Activated naive CD8-positive, alpha-beta T cell (primary cell): ENCODE measurements at regions not wholly inside any gene's neighbourhood (a gene's known extent, or its start where the extent isn't known, plus 50 kb on each side); places are given as distances from the start of the nearest gene placed in this dataset.
A peak's percentile ranks its signal among the peaks of the same experiment; 100 is the strongest.
"Not testable (repeated sequence)": the region's sequence is repeated elsewhere in the genome, so short reads cannot be mapped to it uniquely, and the experiment has no call there.

Experiments used
- H3K27ac Mint-ChIP-seq: one replicate; pipeline ENCODE4 v1.8.0; 2021; ENCODE audit warnings: mixed read lengths
- H3K27me3 Mint-ChIP-seq: one replicate; pipeline ENCODE4 v1.8.0; 2021; ENCODE audit warnings: mixed read lengths
- H3K36me3 Mint-ChIP-seq: one replicate; pipeline ENCODE4 v1.8.0; 2021; ENCODE audit warnings: mixed read lengths
- H3K4me1 Mint-ChIP-seq: one replicate; pipeline ENCODE4 v1.8.0; 2021; ENCODE audit warnings: low read depth, mixed read lengths
- H3K4me3 Mint-ChIP-seq: one replicate; pipeline ENCODE4 v1.8.0; 2021; ENCODE audit warnings: mild to moderate bottlenecking, mixed read lengths
- H3K9me3 Mint-ChIP-seq: one replicate; pipeline ENCODE4 v1.8.0; 2021; ENCODE audit warnings: low read depth, mixed read lengths

- H3K27me3 Mint-ChIP-seq: no peaks in the 10 kb centered on the region
- peak overlapping the region; percentile 86 for H3K4me3 Mint-ChIP-seq
- H3K9me3 Mint-ChIP-seq: no peaks in the 10 kb centered on the region
- peaks cover 27% of the 10 kb centered on the region for H3K4me1 Mint-ChIP-seq
- H3K27ac Mint-ChIP-seq: no peak overlapping the region
- H3K36me3 Mint-ChIP-seq: no peaks in the 10 kb centered on the region
These were observed 78.5 kb upstream of the MEF2A start for GRCh38 chr15:99487337-99487730.

GRCh38 chr15:99492275-99492674 lies 73.5 kb upstream of the MEF2A start:
- no peaks in the 10 kb centered on the region for H3K9me3 Mint-ChIP-seq
- H3K27me3 Mint-ChIP-seq: no peaks in the 10 kb centered on the region
- H3K36me3 Mint-ChIP-seq: no peaks in the 10 kb centered on the region
- peaks cover 21% of the 10 kb centered on the region for H3K4me1 Mint-ChIP-seq
- H3K4me3 Mint-ChIP-seq: no peak overlapping the region
- H3K27ac Mint-ChIP-seq: no peak overlapping the region

GRCh38 chr15:99492716-99493115 lies 73.1 kb upstream of the MEF2A start:
- H3K4me1 Mint-ChIP-seq: peaks cover 20% of the 10 kb centered on the region
- no peaks in the 10 kb centered on the region for H3K9me3 Mint-ChIP-seq
- H3K4me3 Mint-ChIP-seq: no peak overlapping the region
- no peaks in the 10 kb centered on the region for H3K36me3 Mint-ChIP-seq
- H3K27me3 Mint-ChIP-seq: no peaks in the 10 kb centered on the region
- no peak overlapping the region for H3K27ac Mint-ChIP-seq

- no peaks in the 10 kb centered on the region for H3K9me3 Mint-ChIP-seq
- H3K27ac Mint-ChIP-seq: no peak overlapping the region
- no peaks in the 10 kb centered on the region for H3K36me3 Mint-ChIP-seq
- H3K4me1 Mint-ChIP-seq: peaks cover 17% of the 10 kb centered on the region
- no peaks in the 10 kb centered on the region for H3K27me3 Mint-ChIP-seq
- no peak overlapping the region for H3K4me3 Mint-ChIP-seq
These were observed 72.3 kb upstream of the MEF2A start for GRCh38 chr15:99493461-99493860.

- H3K4me1 Mint-ChIP-seq: peaks cover 23% of the 10 kb centered on the region
- H3K36me3 Mint-ChIP-seq, H3K4me3 Mint-ChIP-seq, H3K27ac Mint-ChIP-seq, H3K9me3 Mint-ChIP-seq, H3K27me3 Mint-ChIP-seq: not testable (repeated sequence)
These were observed 71.1 kb upstream of the MEF2A start for GRCh38 chr15:99494536-99495233.

GRCh38 chr15:99495430-99496301 lies 70.1 kb upstream of the MEF2A start:
- Mint-ChIP-seq H3K4me3 (peak overlapping the region; percentile 71), H3K27me3 (no peaks in the 10 kb centered on the region), H3K4me1 (peaks cover 28% of the 10 kb centered on the region), H3K36me3 (no peaks in the 10 kb centered on the region), H3K27ac (peak overlapping the region; percentile 89), H3K9me3 (no peaks in the 10 kb centered on the region)

- Mint-ChIP-seq H3K27me3 (no peaks in the 10 kb centered on the region), H3K9me3 (no peaks in the 10 kb centered on the region), H3K36me3 (no peaks in the 10 kb centered on the region), H3K4me1 (peaks cover 34% of the 10 kb centered on the region), H3K27ac (peak overlapping the region; percentile 89), H3K4me3 (peak overlapping the region; percentile 71)
These were observed 69.5 kb upstream of the MEF2A start for GRCh38 chr15:99496302-99496629.

- H3K36me3 Mint-ChIP-seq: no peaks in the 10 kb centered on the region
- no peaks in the 10 kb centered on the region for H3K27me3 Mint-ChIP-seq
- no peak overlapping the region for H3K27ac Mint-ChIP-seq
- H3K4me1 Mint-ChIP-seq: peaks cover 44% of the 10 kb centered on the region
- H3K4me3 Mint-ChIP-seq: no peak overlapping the region
- H3K9me3 Mint-ChIP-seq: no peaks in the 10 kb centered on the region
These were observed 63.6 kb upstream of the MEF2A start for GRCh38 chr15:99502182-99502581.

GRCh38 chr15:99502661-99503060 lies 63.1 kb upstream of the MEF2A start:
- H3K4me3 Mint-ChIP-seq: no peak overlapping the region
- peaks cover 42% of the 10 kb centered on the region for H3K4me1 Mint-ChIP-seq
- H3K27ac Mint-ChIP-seq: no peak overlapping the region
- H3K36me3 Mint-ChIP-seq: no peaks in the 10 kb centered on the region
- H3K9me3 Mint-ChIP-seq: no peaks in the 10 kb centered on the region
- H3K27me3 Mint-ChIP-seq: no peaks in the 10 kb centered on the region

GRCh38 chr15:99503411-99503810 lies 62.4 kb upstream of the MEF2A start:
- peaks cover 42% of the 10 kb centered on the region for H3K4me1 Mint-ChIP-seq
- no peaks in the 10 kb centered on the region for H3K9me3 Mint-ChIP-seq
- H3K27ac Mint-ChIP-seq: no peak overlapping the region
- H3K27me3 Mint-ChIP-seq: no peaks in the 10 kb centered on the region
- no peak overlapping the region for H3K4me3 Mint-ChIP-seq
- H3K36me3 Mint-ChIP-seq: no peaks in the 10 kb centered on the region

- no peak overlapping the region for H3K4me3 Mint-ChIP-seq
- H3K36me3 Mint-ChIP-seq: no peaks in the 10 kb centered on the region
- H3K27ac Mint-ChIP-seq: no peak overlapping the region
- no peaks in the 10 kb centered on the region for H3K9me3 Mint-ChIP-seq
- peaks cover 42% of the 10 kb centered on the region for H3K4me1 Mint-ChIP-seq
- H3K27me3 Mint-ChIP-seq: no peaks in the 10 kb centered on the region
These were observed 61.5 kb upstream of the MEF2A start for GRCh38 chr15:99504071-99504822.

- Mint-ChIP-seq H3K27ac (no peak overlapping the region), H3K27me3 (no peaks in the 10 kb centered on the region), H3K36me3 (no peaks in the 10 kb centered on the region), H3K4me3 (no peak overlapping the region), H3K9me3 (no peaks in the 10 kb centered on the region), H3K4me1 (peaks cover 46% of the 10 kb centered on the region)
These were observed 60.8 kb upstream of the MEF2A start for GRCh38 chr15:99504823-99505551.

- no peaks in the 10 kb centered on the region for H3K36me3 Mint-ChIP-seq
- peaks cover 38% of the 10 kb centered on the region for H3K4me1 Mint-ChIP-seq
- no peak overlapping the region for H3K27ac Mint-ChIP-seq
- H3K27me3 Mint-ChIP-seq: no peaks in the 10 kb centered on the region
- H3K4me3 Mint-ChIP-seq: no peak overlapping the region
- H3K9me3 Mint-ChIP-seq: no peaks in the 10 kb centered on the region
These were observed 59.4 kb upstream of the MEF2A start for GRCh38 chr15:99506399-99506798.

GRCh38 chr15:99507016-99507503 lies 58.7 kb upstream of the MEF2A start:
- Mint-ChIP-seq H3K27ac (no peak overlapping the region), H3K4me1 (peaks cover 41% of the 10 kb centered on the region), H3K9me3 (no peaks in the 10 kb centered on the region), H3K27me3 (no peaks in the 10 kb centered on the region), H3K4me3 (no peak overlapping the region), H3K36me3 (no peaks in the 10 kb centered on the region)
